AG10803 (cell line): ENCODE measurements at regions not wholly inside any gene's neighbourhood (a gene's known extent, or its start where the extent isn't known, plus 50 kb on each side); places are given as distances from the start of the nearest gene placed in this dataset.

Source experiments
- DNase-seq: peaks from one replicate; pipeline ENCODE4 v3.0.0; 2010; ENCODE audit warnings: low read depth
- H3K4me3 ChIP-seq: 2 replicates; pipeline ENCODE4 v1.5.1; 2011; ENCODE audit warnings: mild to moderate bottlenecking, low read length, control low read depth
- TF ChIP-seq, protein P1 (sequence below): conservative IDR thresholded peaks from 2 replicates; pipeline ENCODE4 v1.5.1; 2011; ENCODE audit warnings: mild to moderate bottlenecking, low read length, control low read depth, inconsistent platforms

DNA sequence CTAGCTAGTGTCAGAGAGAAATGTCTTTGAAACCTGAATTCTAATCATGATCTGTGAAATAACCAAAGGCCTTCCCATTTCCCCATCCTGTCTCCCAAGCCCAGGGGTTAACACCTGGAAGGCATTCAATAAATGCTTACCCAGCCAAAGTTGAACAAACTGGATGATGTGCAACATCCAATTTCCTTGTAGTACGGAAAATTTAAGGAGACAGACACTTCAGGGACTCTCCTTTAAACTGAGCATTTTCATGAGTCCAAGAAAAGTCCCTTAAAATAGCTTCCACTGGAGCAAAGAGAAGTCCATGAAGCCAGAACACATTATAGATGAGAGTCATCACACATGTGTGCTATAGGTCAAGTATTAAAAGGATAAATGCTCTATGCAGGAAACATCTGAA, 271.2 kb downstream of the RAB28 start:
- TF ChIP-seq, protein P1, sequence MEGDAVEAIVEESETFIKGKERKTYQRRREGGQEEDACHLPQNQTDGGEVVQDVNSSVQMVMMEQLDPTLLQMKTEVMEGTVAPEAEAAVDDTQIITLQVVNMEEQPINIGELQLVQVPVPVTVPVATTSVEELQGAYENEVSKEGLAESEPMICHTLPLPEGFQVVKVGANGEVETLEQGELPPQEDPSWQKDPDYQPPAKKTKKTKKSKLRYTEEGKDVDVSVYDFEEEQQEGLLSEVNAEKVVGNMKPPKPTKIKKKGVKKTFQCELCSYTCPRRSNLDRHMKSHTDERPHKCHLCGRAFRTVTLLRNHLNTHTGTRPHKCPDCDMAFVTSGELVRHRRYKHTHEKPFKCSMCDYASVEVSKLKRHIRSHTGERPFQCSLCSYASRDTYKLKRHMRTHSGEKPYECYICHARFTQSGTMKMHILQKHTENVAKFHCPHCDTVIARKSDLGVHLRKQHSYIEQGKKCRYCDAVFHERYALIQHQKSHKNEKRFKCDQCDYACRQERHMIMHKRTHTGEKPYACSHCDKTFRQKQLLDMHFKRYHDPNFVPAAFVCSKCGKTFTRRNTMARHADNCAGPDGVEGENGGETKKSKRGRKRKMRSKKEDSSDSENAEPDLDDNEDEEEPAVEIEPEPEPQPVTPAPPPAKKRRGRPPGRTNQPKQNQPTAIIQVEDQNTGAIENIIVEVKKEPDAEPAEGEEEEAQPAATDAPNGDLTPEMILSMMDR = no peak
- DNase-seq = no peak

DNA sequence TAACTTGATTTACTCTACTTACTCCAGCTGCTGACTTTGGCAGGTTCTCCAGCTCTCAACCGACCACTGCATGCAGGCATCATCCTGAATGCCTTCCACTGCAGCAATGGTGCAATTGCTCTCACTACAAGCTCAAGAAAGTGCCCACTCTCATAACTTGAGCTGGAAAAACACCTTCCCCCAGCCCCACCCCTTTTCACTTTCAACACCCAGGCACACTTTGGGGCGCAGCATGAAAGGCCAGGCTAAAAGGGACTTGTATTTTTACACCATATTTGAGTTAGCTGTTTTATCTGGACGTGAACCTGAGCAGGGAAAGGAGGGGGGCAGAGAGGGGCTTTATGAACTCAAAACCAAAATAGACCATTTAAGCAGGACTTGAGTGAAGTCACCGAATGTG, 274.5 kb downstream of the RAB28 start:
- no peak for DNase-seq
- no peak overlapping the region for H3K4me3 ChIP-seq
- TF ChIP-seq, protein P1 = no peak

More for the DNA sequence above, 271.2 kb downstream of the RAB28 start:
- no peak overlapping the region for H3K4me3 ChIP-seq

GRCh38 chr4:13208558-13209193, 275.5 kb downstream of the RAB28 start:
- TF ChIP-seq, protein P1 = no peak
- DNase-seq = no peak
- H3K4me3 ChIP-seq = no peak overlapping the region

DNA sequence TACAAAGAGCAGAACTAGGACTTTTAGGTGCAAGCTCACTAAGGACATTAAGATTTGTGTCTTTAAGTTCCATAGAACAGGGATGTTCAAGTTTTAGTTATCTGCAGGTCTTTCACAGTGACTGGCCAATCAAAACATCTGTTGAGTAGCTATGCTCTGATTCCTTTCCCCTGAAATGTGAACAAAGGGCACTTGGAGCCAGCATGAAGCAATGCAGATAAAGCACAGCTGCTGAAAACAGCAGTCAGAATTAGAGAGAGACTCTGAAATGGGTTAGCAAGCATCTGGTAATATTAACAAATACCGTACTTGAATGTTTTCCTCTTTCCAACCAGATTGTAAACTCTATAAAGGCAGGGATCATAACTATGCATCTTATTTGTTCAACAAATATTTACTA, 276.9 kb downstream of the RAB28 start:
- TF ChIP-seq, protein P1 = no peak
- DNase-seq = no peak
- no peak overlapping the region for H3K4me3 ChIP-seq

GRCh38 chr4:13203101-13203500, 281.0 kb downstream of the RAB28 start:
- no peak for DNase-seq
- TF ChIP-seq, protein P1 = no peak
- no peak overlapping the region for H3K4me3 ChIP-seq

GRCh38 chr4:13202701-13203100, 281.4 kb downstream of the RAB28 start:
- TF ChIP-seq, protein P1 = no peak
- H3K4me3 ChIP-seq = no peak overlapping the region
- DNase-seq = no peak

GRCh38 chr4:13201241-13201640, 282.9 kb downstream of the RAB28 start:
- TF ChIP-seq, protein P1 = no peak
- no peak overlapping the region for H3K4me3 ChIP-seq
- no peak for DNase-seq
